ENCODE measurements at regions not wholly inside any gene's neighbourhood (a gene's known extent, or its start where the extent isn't known, plus 50 kb on each side); places are given as distances from the start of the nearest gene placed in this dataset.

- no peak for TF ChIP-seq CTCF (conservative IDR thresholded peaks at IDR 0.05 in 1 of 2, IDR thresholded peaks at IDR 0.05 in 1 of 2; ENCODE audit: low read depth in 1 of 2, low read length in 2 of 2)
- TF ChIP-seq EZH2 (IDR thresholded peaks at IDR 0.05; ENCODE audit: low read length, missing control alignments): no peak
These were observed 281.9 kb downstream of the ICE1 start for GRCh38 chr5:5704352-5704751.

Measured in fibroblast of lung (primary cell).